Skeletal muscle satellite cell (primary cell): ENCODE measurements at regions not wholly inside any gene's neighbourhood (a gene's known extent, or its start where the extent isn't known, plus 50 kb on each side); places are given as distances from the start of the nearest gene placed in this dataset.

Source experiments
- H3K27me3 ChIP-seq: 2 replicates; pipeline ENCODE4 v1.7.0; 2013; ENCODE audit warnings: low read length; ENCODE audit not compliant: control insufficient read depth, insufficient read depth
- H3K36me3 ChIP-seq: 2 replicates; pipeline ENCODE4 v1.7.0; 2013; ENCODE audit warnings: mild to moderate bottlenecking, control low read depth, low read length; ENCODE audit not compliant: insufficient read depth
- H3K4me1 ChIP-seq: 2 replicates; pipeline ENCODE4 v1.7.0; 2013; ENCODE audit warnings: low read length; ENCODE audit not compliant: control insufficient read depth, insufficient read depth
- H3K4me2 ChIP-seq: 2 replicates; pipeline ENCODE4 v1.7.0; 2013; ENCODE audit warnings: mild to moderate bottlenecking, low read length
- H3K4me3 ChIP-seq: 2 replicates; pipeline ENCODE4 v1.7.0; 2013; ENCODE audit warnings: low read length
- H3K9ac ChIP-seq: 2 replicates; pipeline ENCODE4 v1.7.0; 2013; ENCODE audit warnings: mild to moderate bottlenecking, low read depth, low read length, moderate library complexity
- H3K9me3 ChIP-seq: replicated peaks from 2 replicates; pipeline ENCODE4 v1.7.0; 2013; ENCODE audit warnings: mild to moderate bottlenecking, control low read depth, low read length

- Histone ChIP-seq H3K36me3 (no peaks in the 10 kb centered on the region), H3K9ac (no peak overlapping the region), H3K27me3 (peaks cover 2% of the 10 kb centered on the region), H3K4me3 (no peak overlapping the region), H3K9me3 (no peaks in the 10 kb centered on the region), H3K4me1 (no peaks in the 10 kb centered on the region), H3K4me2 (no peak overlapping the region)
These were observed 263.5 kb upstream of the PCDH7 start for GRCh38 chr4:30456716-30457115.

- Histone ChIP-seq H3K27me3 (peaks cover 2% of the 10 kb centered on the region), H3K9ac (no peak overlapping the region), H3K4me3 (no peak overlapping the region), H3K4me2 (no peak overlapping the region), H3K36me3 (no peaks in the 10 kb centered on the region), H3K4me1 (no peaks in the 10 kb centered on the region), H3K9me3 (no peaks in the 10 kb centered on the region)
These were observed 259.4 kb upstream of the PCDH7 start for GRCh38 chr4:30460818-30461217.

- Histone ChIP-seq H3K27me3 (peaks cover 2% of the 10 kb centered on the region), H3K4me3 (no peak overlapping the region), H3K4me1 (no peaks in the 10 kb centered on the region), H3K9me3 (no peaks in the 10 kb centered on the region), H3K4me2 (no peak overlapping the region), H3K36me3 (no peaks in the 10 kb centered on the region), H3K9ac (no peak overlapping the region)
These were observed 259.0 kb upstream of the PCDH7 start for GRCh38 chr4:30461218-30461617.

GRCh38 chr4:30462445-30463090, 257.6 kb upstream of the PCDH7 start:
- Histone ChIP-seq H3K27me3 (peaks cover 2% of the 10 kb centered on the region), H3K4me1 (no peaks in the 10 kb centered on the region), H3K36me3 (no peaks in the 10 kb centered on the region), H3K9ac (no peak overlapping the region), H3K4me2 (no peak overlapping the region), H3K9me3 (no peaks in the 10 kb centered on the region), H3K4me3 (no peak overlapping the region)

- Histone ChIP-seq H3K4me3 (no peak overlapping the region), H3K4me2 (no peak overlapping the region), H3K27me3 (no peaks in the 10 kb centered on the region), H3K4me1 (no peaks in the 10 kb centered on the region), H3K9ac (no peak overlapping the region), H3K9me3 (no peaks in the 10 kb centered on the region), H3K36me3 (no peaks in the 10 kb centered on the region)
These were observed 248.3 kb upstream of the PCDH7 start for GRCh38 chr4:30471861-30472260.

GRCh38 chr4:30473225-30473624, 246.9 kb upstream of the PCDH7 start:
- Histone ChIP-seq H3K36me3 (no peaks in the 10 kb centered on the region), H3K4me1 (no peaks in the 10 kb centered on the region), H3K9me3 (no peaks in the 10 kb centered on the region), H3K4me3 (no peak overlapping the region), H3K4me2 (no peak overlapping the region), H3K27me3 (no peaks in the 10 kb centered on the region), H3K9ac (no peak overlapping the region)

- Histone ChIP-seq H3K4me3 (no peak overlapping the region), H3K27me3 (no peaks in the 10 kb centered on the region), H3K36me3 (no peaks in the 10 kb centered on the region), H3K4me2 (no peak overlapping the region), H3K9me3 (no peaks in the 10 kb centered on the region), H3K4me1 (no peaks in the 10 kb centered on the region), H3K9ac (no peak overlapping the region)
These were observed 224.9 kb upstream of the PCDH7 start for GRCh38 chr4:30495251-30495650.

- H3K4me1 ChIP-seq = no peaks in the 10 kb centered on the region
- no peak overlapping the region for H3K9ac ChIP-seq
- no peak overlapping the region for H3K4me2 ChIP-seq
- no peaks in the 10 kb centered on the region for H3K27me3 ChIP-seq
- H3K4me3 ChIP-seq = no peak overlapping the region
- no peaks in the 10 kb centered on the region for H3K9me3 ChIP-seq
- H3K36me3 ChIP-seq = no peaks in the 10 kb centered on the region
These were observed 224.4 kb upstream of the PCDH7 start for GRCh38 chr4:30495651-30496310.

GRCh38 chr4:30511751-30512150, 208.4 kb upstream of the PCDH7 start:
- H3K4me3 ChIP-seq = no peak overlapping the region
- no peaks in the 10 kb centered on the region for H3K27me3 ChIP-seq
- H3K36me3 ChIP-seq = no peaks in the 10 kb centered on the region
- H3K9ac ChIP-seq = no peak overlapping the region
- H3K4me1 ChIP-seq = no peaks in the 10 kb centered on the region
- H3K9me3 ChIP-seq = no peaks in the 10 kb centered on the region
- H3K4me2 ChIP-seq = no peak overlapping the region

GRCh38 chr4:30518211-30518610, 202.0 kb upstream of the PCDH7 start:
- Histone ChIP-seq H3K9me3 (no peaks in the 10 kb centered on the region), H3K4me3 (no peak overlapping the region), H3K9ac (no peak overlapping the region), H3K36me3 (no peaks in the 10 kb centered on the region), H3K27me3 (no peaks in the 10 kb centered on the region), H3K4me1 (no peaks in the 10 kb centered on the region), H3K4me2 (no peak overlapping the region)

- Histone ChIP-seq H3K4me3 (no peak overlapping the region), H3K9ac (no peak overlapping the region), H3K9me3 (no peaks in the 10 kb centered on the region), H3K36me3 (no peaks in the 10 kb centered on the region), H3K4me1 (no peaks in the 10 kb centered on the region), H3K4me2 (no peak overlapping the region), H3K27me3 (peaks cover 7% of the 10 kb centered on the region)
These were observed 194.4 kb upstream of the PCDH7 start for GRCh38 chr4:30525662-30526315.

- Histone ChIP-seq H3K27me3 (peaks cover 28% of the 10 kb centered on the region), H3K4me1 (peaks cover 13% of the 10 kb centered on the region), H3K36me3 (no peaks in the 10 kb centered on the region), H3K4me2 (no peak overlapping the region), H3K4me3 (no peak overlapping the region), H3K9me3 (no peaks in the 10 kb centered on the region), H3K9ac (no peak overlapping the region)
These were observed 184.9 kb upstream of the PCDH7 start for GRCh38 chr4:30535255-30535654.
